ENCODE measurements at regions not wholly inside any gene's neighbourhood (a gene's known extent, or its start where the extent isn't known, plus 50 kb on each side); places are given as distances from the start of the nearest gene placed in this dataset.

DNA sequence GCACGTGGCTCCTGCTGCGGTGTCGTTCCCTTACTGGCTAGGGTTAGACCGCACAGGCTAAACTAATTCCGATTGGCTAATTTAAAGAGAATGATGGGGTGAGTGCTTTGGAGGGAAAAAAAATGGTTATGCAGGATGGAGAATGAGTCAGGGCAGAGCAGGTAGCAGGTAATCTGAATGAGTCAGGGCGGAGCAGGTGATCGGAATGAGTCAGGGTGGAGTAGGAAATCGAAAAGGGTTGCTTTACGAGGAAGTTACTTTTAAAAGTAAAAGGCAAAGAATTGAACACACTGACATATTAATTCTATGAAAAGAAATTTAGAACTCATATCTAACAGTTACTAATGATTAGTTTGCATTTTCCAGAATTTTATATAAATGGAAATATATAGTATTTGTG lies 335.5 kb downstream of the FOXO1 start (continued):
- TF ChIP-seq GABPA (IDR thresholded peaks at IDR 0.05; ENCODE audit: low read depth), result no peak

- TF ChIP-seq, protein P1, sequence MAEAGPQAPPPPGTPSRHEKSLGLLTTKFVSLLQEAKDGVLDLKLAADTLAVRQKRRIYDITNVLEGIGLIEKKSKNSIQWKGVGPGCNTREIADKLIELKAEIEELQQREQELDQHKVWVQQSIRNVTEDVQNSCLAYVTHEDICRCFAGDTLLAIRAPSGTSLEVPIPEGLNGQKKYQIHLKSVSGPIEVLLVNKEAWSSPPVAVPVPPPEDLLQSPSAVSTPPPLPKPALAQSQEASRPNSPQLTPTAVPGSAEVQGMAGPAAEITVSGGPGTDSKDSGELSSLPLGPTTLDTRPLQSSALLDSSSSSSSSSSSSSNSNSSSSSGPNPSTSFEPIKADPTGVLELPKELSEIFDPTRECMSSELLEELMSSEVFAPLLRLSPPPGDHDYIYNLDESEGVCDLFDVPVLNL (IDR thresholded peaks at IDR 0.05; ENCODE audit: low read depth, low read length), result no peak
- TF ChIP-seq CHD4 (IDR thresholded peaks at IDR 0.05), result no peak
- no peak for TF ChIP-seq YBX1 (IDR thresholded peaks at IDR 0.05)
- TF ChIP-seq, protein P2, sequence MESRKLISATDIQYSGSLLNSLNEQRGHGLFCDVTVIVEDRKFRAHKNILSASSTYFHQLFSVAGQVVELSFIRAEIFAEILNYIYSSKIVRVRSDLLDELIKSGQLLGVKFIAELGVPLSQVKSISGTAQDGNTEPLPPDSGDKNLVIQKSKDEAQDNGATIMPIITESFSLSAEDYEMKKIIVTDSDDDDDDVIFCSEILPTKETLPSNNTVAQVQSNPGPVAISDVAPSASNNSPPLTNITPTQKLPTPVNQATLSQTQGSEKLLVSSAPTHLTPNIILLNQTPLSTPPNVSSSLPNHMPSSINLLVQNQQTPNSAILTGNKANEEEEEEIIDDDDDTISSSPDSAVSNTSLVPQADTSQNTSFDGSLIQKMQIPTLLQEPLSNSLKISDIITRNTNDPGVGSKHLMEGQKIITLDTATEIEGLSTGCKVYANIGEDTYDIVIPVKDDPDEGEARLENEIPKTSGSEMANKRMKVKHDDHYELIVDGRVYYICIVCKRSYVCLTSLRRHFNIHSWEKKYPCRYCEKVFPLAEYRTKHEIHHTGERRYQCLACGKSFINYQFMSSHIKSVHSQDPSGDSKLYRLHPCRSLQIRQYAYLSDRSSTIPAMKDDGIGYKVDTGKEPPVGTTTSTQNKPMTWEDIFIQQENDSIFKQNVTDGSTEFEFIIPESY (IDR thresholded peaks at IDR 0.05), result no peak
- no peak for TF ChIP-seq TARDBP (IDR thresholded peaks at IDR 0.05; ENCODE audit: borderline replicate concordance)
- TF ChIP-seq BHLHE40 (IDR thresholded peaks at IDR 0.05; ENCODE audit: borderline replicate concordance in 1 of 2, low read depth in 2 of 2, low read length in 1 of 2), result no peak
- no peak for TF ChIP-seq TCF3 (IDR thresholded peaks at IDR 0.05; ENCODE audit: borderline replicate concordance, insufficient read depth, low read depth, low read length)
- TF ChIP-seq, protein P3, sequence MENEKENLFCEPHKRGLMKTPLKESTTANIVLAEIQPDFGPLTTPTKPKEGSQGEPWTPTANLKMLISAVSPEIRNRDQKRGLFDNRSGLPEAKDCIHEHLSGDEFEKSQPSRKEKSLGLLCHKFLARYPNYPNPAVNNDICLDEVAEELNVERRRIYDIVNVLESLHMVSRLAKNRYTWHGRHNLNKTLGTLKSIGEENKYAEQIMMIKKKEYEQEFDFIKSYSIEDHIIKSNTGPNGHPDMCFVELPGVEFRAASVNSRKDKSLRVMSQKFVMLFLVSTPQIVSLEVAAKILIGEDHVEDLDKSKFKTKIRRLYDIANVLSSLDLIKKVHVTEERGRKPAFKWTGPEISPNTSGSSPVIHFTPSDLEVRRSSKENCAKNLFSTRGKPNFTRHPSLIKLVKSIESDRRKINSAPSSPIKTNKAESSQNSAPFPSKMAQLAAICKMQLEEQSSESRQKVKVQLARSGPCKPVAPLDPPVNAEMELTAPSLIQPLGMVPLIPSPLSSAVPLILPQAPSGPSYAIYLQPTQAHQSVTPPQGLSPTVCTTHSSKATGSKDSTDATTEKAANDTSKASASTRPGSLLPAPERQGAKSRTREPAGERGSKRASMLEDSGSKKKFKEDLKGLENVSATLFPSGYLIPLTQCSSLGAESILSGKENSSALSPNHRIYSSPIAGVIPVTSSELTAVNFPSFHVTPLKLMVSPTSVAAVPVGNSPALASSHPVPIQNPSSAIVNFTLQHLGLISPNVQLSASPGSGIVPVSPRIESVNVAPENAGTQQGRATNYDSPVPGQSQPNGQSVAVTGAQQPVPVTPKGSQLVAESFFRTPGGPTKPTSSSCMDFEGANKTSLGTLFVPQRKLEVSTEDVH (IDR thresholded peaks at IDR 0.05; ENCODE audit: low read depth, partially characterized antibody), result no peak
- TF ChIP-seq NFIC (IDR thresholded peaks at IDR 0.05; ENCODE audit: low read depth, low read length), result no peak
- no peak for TF ChIP-seq SRF (IDR thresholded peaks at IDR 0.05; ENCODE audit: low read depth in 2 of 2, low read length in 2 of 2)
- TF ChIP-seq RELA (IDR thresholded peaks at IDR 0.05; ENCODE audit: borderline replicate concordance, partially characterized antibody), result no peak
- TF ChIP-seq SMARCA5 (IDR thresholded peaks at IDR 0.05), result no peak
- TF ChIP-seq CBX5 (IDR thresholded peaks at IDR 0.05; ENCODE audit: low read depth), result no peak
- Histone ChIP-seq H2AFZ (ENCODE audit: control insufficient read depth, low read depth, low read length) (no peak overlapping the region), H3K79me2 (ENCODE audit: control insufficient read depth, insufficient read depth, low read length) (no peaks in the 10 kb centered on the region), H3K9ac (ENCODE audit: control insufficient read depth, insufficient read depth, low read length) (no peak overlapping the region), H3K36me3 (ENCODE audit: control insufficient read depth in 2 of 2, insufficient read depth in 2 of 2, low read length in 1 of 2) (no peaks in the 10 kb centered on the region), H3K4me3 (no peak overlapping the region), H3K4me1 (ENCODE audit: control insufficient read depth, insufficient read depth, low read length) (no peaks in the 10 kb centered on the region), H3K4me2 (ENCODE audit: control insufficient read depth, insufficient read depth) (no peak overlapping the region), H3K27me3 (replicated peaks in 1 of 2; ENCODE audit: control insufficient read depth in 2 of 2, insufficient read depth in 2 of 2, low read length in 1 of 2) (no peaks in the 10 kb centered on the region), H3K27ac (ENCODE audit: control insufficient read depth, insufficient read depth) (no peak overlapping the region), H4K20me1 (ENCODE audit: control insufficient read depth, insufficient read depth) (no peaks in the 10 kb centered on the region), H3K9me3 (replicated peaks; ENCODE audit: control insufficient read depth, insufficient read depth, low read length) (no peaks in the 10 kb centered on the region; the same call in 2 of the 3 replicates)
- intact Hi-C loops (cut with micrococcal nuclease; ENCODE audit: unreplicated experiment) (no loop called here), in situ Hi-C loops (cut with MboI) (no loop called here)
- ChIA-PET POLR2A (no interaction called here), CTCF (interaction anchor here (0.6 kb wide), 1 partner anchor 328 kb away, joined by 3 read pairs; no protein-coding TSS in a partner anchor), RAD21 (ENCODE audit: unreplicated experiment) (no interaction called here), SMC1A (ENCODE audit: uncharacterized antibody, unreplicated experiment) (no interaction called here)
- BruUV-seq (replicated peaks), result no TSS peak
- no peak for ATAC-seq
- no peak for FAIRE-seq
- no peak for DNase-seq (ENCODE audit: low read depth, low spot score)
Observed at GRCh38 chr13:40331802-40332201, 334.6 kb downstream of the FOXO1 start.
